IMR-90 (cell line): ENCODE measurements at regions not wholly inside any gene's neighbourhood (a gene's known extent, or its start where the extent isn't known, plus 50 kb on each side); places are given as distances from the start of the nearest gene placed in this dataset.

Experiments
- BHLHE40 ChIP-seq: fragments of 150-350 bp; IDR thresholded peaks from 2 replicates; pipeline ENCODE4 v1.6.1; 2016; ENCODE audit warnings: mild to moderate bottlenecking, low read depth, low read length
- MAFK ChIP-seq: IDR thresholded peaks from 2 replicates; pipeline ENCODE4 v1.6.1; 2012; ENCODE audit warnings: low read depth, low read length, improper control_type of control experiment
- MXI1 ChIP-seq: IDR thresholded peaks from 2 replicates; pipeline ENCODE4 v1.6.1; 2012; ENCODE audit warnings: low read depth, mild to moderate bottlenecking, low read length, moderate library complexity, borderline replicate concordance
- POLR2A ChIP-seq: IDR thresholded peaks from 2 replicates; pipeline ENCODE4 v1.6.1; 2012; ENCODE audit warnings: mild to moderate bottlenecking, low read depth, low read length
- RAD21 ChIP-seq: IDR thresholded peaks from 2 replicates; pipeline ENCODE4 v1.6.1; 2012; ENCODE audit warnings: low read length, improper control_type of control experiment
- TF ChIP-seq, protein P1 (sequence below): conservative IDR thresholded peaks from 2 replicates; pipeline ENCODE4 v1.5.1; 2012; ENCODE audit warnings: mild to moderate bottlenecking, low read depth, low read length, improper control_type of control experiment
- TF ChIP-seq, protein P2 (sequence below): fragments of 150-350 bp; IDR thresholded peaks from 2 replicates; pipeline ENCODE4 v1.6.1; 2016; ENCODE audit warnings: low read depth, mild to moderate bottlenecking, low read length, moderate library complexity, borderline replicate concordance

DNA sequence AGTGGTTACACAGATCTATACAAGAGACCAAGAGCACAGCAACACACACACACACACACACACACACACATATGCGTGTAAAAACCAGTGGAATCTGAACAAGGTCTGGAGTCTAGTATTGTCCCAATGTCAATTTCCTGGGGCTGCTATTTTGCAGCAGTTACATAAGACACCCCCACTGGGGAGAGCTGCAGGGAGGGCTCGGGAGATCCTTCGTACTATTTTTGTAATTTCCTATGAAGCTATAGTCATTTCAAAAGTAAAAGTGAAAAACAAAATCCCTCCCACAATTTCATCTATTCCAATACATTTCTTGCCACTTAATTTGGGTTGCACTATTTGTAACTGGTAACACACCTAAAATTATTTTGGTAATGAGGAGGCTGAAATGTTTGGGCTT is 68.5 kb downstream of the C16orf95 start:
- TF ChIP-seq POLR2A (no peak), MAFK (no peak), RAD21 (no peak), BHLHE40 (no peak), MXI1 (no peak)
- TF ChIP-seq, protein P1, sequence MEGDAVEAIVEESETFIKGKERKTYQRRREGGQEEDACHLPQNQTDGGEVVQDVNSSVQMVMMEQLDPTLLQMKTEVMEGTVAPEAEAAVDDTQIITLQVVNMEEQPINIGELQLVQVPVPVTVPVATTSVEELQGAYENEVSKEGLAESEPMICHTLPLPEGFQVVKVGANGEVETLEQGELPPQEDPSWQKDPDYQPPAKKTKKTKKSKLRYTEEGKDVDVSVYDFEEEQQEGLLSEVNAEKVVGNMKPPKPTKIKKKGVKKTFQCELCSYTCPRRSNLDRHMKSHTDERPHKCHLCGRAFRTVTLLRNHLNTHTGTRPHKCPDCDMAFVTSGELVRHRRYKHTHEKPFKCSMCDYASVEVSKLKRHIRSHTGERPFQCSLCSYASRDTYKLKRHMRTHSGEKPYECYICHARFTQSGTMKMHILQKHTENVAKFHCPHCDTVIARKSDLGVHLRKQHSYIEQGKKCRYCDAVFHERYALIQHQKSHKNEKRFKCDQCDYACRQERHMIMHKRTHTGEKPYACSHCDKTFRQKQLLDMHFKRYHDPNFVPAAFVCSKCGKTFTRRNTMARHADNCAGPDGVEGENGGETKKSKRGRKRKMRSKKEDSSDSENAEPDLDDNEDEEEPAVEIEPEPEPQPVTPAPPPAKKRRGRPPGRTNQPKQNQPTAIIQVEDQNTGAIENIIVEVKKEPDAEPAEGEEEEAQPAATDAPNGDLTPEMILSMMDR = no peak
- TF ChIP-seq, protein P2, sequence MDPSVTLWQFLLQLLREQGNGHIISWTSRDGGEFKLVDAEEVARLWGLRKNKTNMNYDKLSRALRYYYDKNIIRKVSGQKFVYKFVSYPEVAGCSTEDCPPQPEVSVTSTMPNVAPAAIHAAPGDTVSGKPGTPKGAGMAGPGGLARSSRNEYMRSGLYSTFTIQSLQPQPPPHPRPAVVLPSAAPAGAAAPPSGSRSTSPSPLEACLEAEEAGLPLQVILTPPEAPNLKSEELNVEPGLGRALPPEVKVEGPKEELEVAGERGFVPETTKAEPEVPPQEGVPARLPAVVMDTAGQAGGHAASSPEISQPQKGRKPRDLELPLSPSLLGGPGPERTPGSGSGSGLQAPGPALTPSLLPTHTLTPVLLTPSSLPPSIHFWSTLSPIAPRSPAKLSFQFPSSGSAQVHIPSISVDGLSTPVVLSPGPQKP = no peak
